Activated naive CD8-positive, alpha-beta T cell treated with anti-CD3 and anti-CD28 coated beads, Interleukin-2, amount 10 ng/mL, durations not matched to agents 7 days and 5 days (primary cell): ENCODE measurements at regions not wholly inside any gene's neighbourhood (a gene's known extent, or its start where the extent isn't known, plus 50 kb on each side); places are given as distances from the start of the nearest gene placed in this dataset.

Experiments used
- ATAC-seq: fragments of 150-1000 bp; cut with Tn5 transposase; one replicate; pipeline ENCODE4 v1.10.0; 2021; ENCODE audit warnings: low read depth, moderate library complexity
- POLR2A ChIA-PET: fragments of 350-600 bp; sonication (Branson Sonifier 250); formaldehyde crosslinking; loops from one replicate; lab custom pipeline; 2021; ENCODE audit warnings: antibody characterized with exemption; lab: Charles Lee
- DNase-seq: peaks from one replicate; pipeline ENCODE4 v3.0.0; 2021
- H3K27ac Mint-ChIP-seq: one replicate; pipeline ENCODE4 v1.8.0; 2022; ENCODE audit warnings: mild to moderate bottlenecking, mixed read lengths
- H3K27me3 Mint-ChIP-seq: one replicate; pipeline ENCODE4 v1.8.0; 2022; ENCODE audit warnings: mild to moderate bottlenecking, moderate library complexity, mixed read lengths
- H3K36me3 Mint-ChIP-seq: one replicate; pipeline ENCODE4 v1.8.0; 2021; ENCODE audit warnings: mild to moderate bottlenecking, mixed read lengths
- H3K4me1 Mint-ChIP-seq: one replicate; pipeline ENCODE4 v1.8.0; 2021; ENCODE audit warnings: mixed read lengths
- H3K4me3 Mint-ChIP-seq: one replicate; pipeline ENCODE4 v1.8.0; 2022; ENCODE audit warnings: mild to moderate bottlenecking, moderate library complexity, mixed read lengths
- H3K9me3 Mint-ChIP-seq: one replicate; pipeline ENCODE4 v1.8.0; 2021; ENCODE audit warnings: mixed read lengths

- H3K4me1 Mint-ChIP-seq, result no peaks in the 10 kb centered on the region
Measured at GRCh38 chr22:47696776-47697175, 934.3 kb downstream of the TBC1D22A start.

GRCh38 chr22:47695176-47695575, 932.7 kb downstream of the TBC1D22A start:
- H3K4me1 Mint-ChIP-seq, result no peaks in the 10 kb centered on the region
- no peaks in the 10 kb centered on the region for H3K36me3 Mint-ChIP-seq
- no peaks in the 10 kb centered on the region for H3K27me3 Mint-ChIP-seq
- H3K9me3 Mint-ChIP-seq, result no peaks in the 10 kb centered on the region
- H3K4me3 Mint-ChIP-seq, result no peak overlapping the region
- DNase-seq (no peak), ATAC-seq (no peak)
- H3K27ac Mint-ChIP-seq, result no peak overlapping the region
- POLR2A ChIA-PET, result no interaction called here

More at GRCh38 chr22:47696776-47697175, 934.3 kb downstream of the TBC1D22A start:
- DNase-seq (no peak), ATAC-seq (no peak)
- no peaks in the 10 kb centered on the region for H3K36me3 Mint-ChIP-seq
- H3K4me3 Mint-ChIP-seq, result no peak overlapping the region
- POLR2A ChIA-PET, result no interaction called here
- H3K9me3 Mint-ChIP-seq, result no peaks in the 10 kb centered on the region
- H3K27me3 Mint-ChIP-seq, result no peaks in the 10 kb centered on the region
- H3K27ac Mint-ChIP-seq, result no peak overlapping the region

GRCh38 chr22:47694536-47695130, 932.2 kb downstream of the TBC1D22A start:
- H3K27me3 Mint-ChIP-seq, result no peaks in the 10 kb centered on the region
- no peak for ATAC-seq
- no peaks in the 10 kb centered on the region for H3K4me1 Mint-ChIP-seq
- no peak overlapping the region for H3K4me3 Mint-ChIP-seq
- no peak overlapping the region for H3K27ac Mint-ChIP-seq
- no peaks in the 10 kb centered on the region for H3K9me3 Mint-ChIP-seq
- POLR2A ChIA-PET, result no interaction called here
- no peaks in the 10 kb centered on the region for H3K36me3 Mint-ChIP-seq
- no peak for DNase-seq

GRCh38 chr22:47693606-47694005, 931.2 kb downstream of the TBC1D22A start:
- H3K4me3 Mint-ChIP-seq, result no peak overlapping the region
- ATAC-seq (no peak), DNase-seq (no peak)
- H3K36me3 Mint-ChIP-seq, result no peaks in the 10 kb centered on the region
- no peak overlapping the region for H3K27ac Mint-ChIP-seq
- POLR2A ChIA-PET, result no interaction called here
- H3K4me1 Mint-ChIP-seq, result no peaks in the 10 kb centered on the region
- no peaks in the 10 kb centered on the region for H3K27me3 Mint-ChIP-seq
- no peaks in the 10 kb centered on the region for H3K9me3 Mint-ChIP-seq

- Mint-ChIP-seq H3K27ac (no peak overlapping the region), H3K36me3 (no peaks in the 10 kb centered on the region), H3K9me3 (no peaks in the 10 kb centered on the region), H3K4me3 (no peak overlapping the region), H3K27me3 (no peaks in the 10 kb centered on the region), H3K4me1 (no peaks in the 10 kb centered on the region)
- DNase-seq (no peak), ATAC-seq (no peak)
- POLR2A ChIA-PET, result no interaction called here
Measured at GRCh38 chr22:47692811-47693210, 930.4 kb downstream of the TBC1D22A start.

GRCh38 chr22:47691152-47691895, 928.9 kb downstream of the TBC1D22A start:
- Mint-ChIP-seq H3K4me3 (no peak overlapping the region), H3K9me3 (peaks cover 2% of the 10 kb centered on the region), H3K4me1 (no peaks in the 10 kb centered on the region), H3K27me3 (no peaks in the 10 kb centered on the region), H3K36me3 (no peaks in the 10 kb centered on the region), H3K27ac (no peak overlapping the region)
- DNase-seq, result no peak
- POLR2A ChIA-PET, result no interaction called here
- no peak for ATAC-seq

GRCh38 chr22:47690586-47690985, 928.1 kb downstream of the TBC1D22A start:
- H3K9me3 Mint-ChIP-seq, result peaks cover 2% of the 10 kb centered on the region
- no peaks in the 10 kb centered on the region for H3K36me3 Mint-ChIP-seq
- H3K27me3 Mint-ChIP-seq, result no peaks in the 10 kb centered on the region
- ATAC-seq (no peak), DNase-seq (no peak)
- no peaks in the 10 kb centered on the region for H3K4me1 Mint-ChIP-seq
- POLR2A ChIA-PET, result no interaction called here
- no peak overlapping the region for H3K4me3 Mint-ChIP-seq
- H3K27ac Mint-ChIP-seq, result no peak overlapping the region

GRCh38 chr22:47690166-47690565, 927.7 kb downstream of the TBC1D22A start:
- Mint-ChIP-seq H3K4me3 (no peak overlapping the region), H3K36me3 (no peaks in the 10 kb centered on the region), H3K27me3 (no peaks in the 10 kb centered on the region), H3K9me3 (peaks cover 2% of the 10 kb centered on the region), H3K4me1 (no peaks in the 10 kb centered on the region), H3K27ac (no peak overlapping the region)
- POLR2A ChIA-PET, result no interaction called here
- DNase-seq (no peak), ATAC-seq (no peak)

GRCh38 chr22:47687776-47688175, 925.3 kb downstream of the TBC1D22A start:
- POLR2A ChIA-PET, result no interaction called here
- ATAC-seq (no peak), DNase-seq (no peak)
- Mint-ChIP-seq H3K4me1 (no peaks in the 10 kb centered on the region), H3K27me3 (peaks cover 2% of the 10 kb centered on the region), H3K9me3 (peaks cover 4% of the 10 kb centered on the region), H3K27ac (no peak overlapping the region), H3K36me3 (no peaks in the 10 kb centered on the region), H3K4me3 (no peak overlapping the region)

- H3K4me3 Mint-ChIP-seq, result no peak overlapping the region
- no peaks in the 10 kb centered on the region for H3K36me3 Mint-ChIP-seq
- no peak for ATAC-seq
- H3K4me1 Mint-ChIP-seq, result no peaks in the 10 kb centered on the region
- peaks cover 4% of the 10 kb centered on the region for H3K9me3 Mint-ChIP-seq
- POLR2A ChIA-PET, result no interaction called here
- no peak overlapping the region for H3K27ac Mint-ChIP-seq
- DNase-seq, result no peak
- H3K27me3 Mint-ChIP-seq, result peaks cover 2% of the 10 kb centered on the region
Measured at GRCh38 chr22:47687346-47687655, 924.9 kb downstream of the TBC1D22A start.

GRCh38 chr22:47686594-47687345, 924.3 kb downstream of the TBC1D22A start:
- Mint-ChIP-seq H3K4me3 (no peak overlapping the region), H3K27ac (no peak overlapping the region), H3K36me3 (no peaks in the 10 kb centered on the region), H3K27me3 (peaks cover 2% of the 10 kb centered on the region), H3K9me3 (peaks cover 4% of the 10 kb centered on the region), H3K4me1 (no peaks in the 10 kb centered on the region)
- POLR2A ChIA-PET, result no interaction called here
- no peak for DNase-seq
- no peak for ATAC-seq

- Mint-ChIP-seq H3K4me1 (no peaks in the 10 kb centered on the region), H3K9me3 (peaks cover 4% of the 10 kb centered on the region), H3K27me3 (peaks cover 2% of the 10 kb centered on the region), H3K36me3 (peaks cover 2% of the 10 kb centered on the region), H3K27ac (no peak overlapping the region), H3K4me3 (no peak overlapping the region)
- POLR2A ChIA-PET, result no interaction called here
- DNase-seq, result no peak
- no peak for ATAC-seq
Measured at GRCh38 chr22:47681411-47682165, 919.1 kb downstream of the TBC1D22A start.

GRCh38 chr22:47678636-47679287, 916.3 kb downstream of the TBC1D22A start:
- Mint-ChIP-seq H3K27ac (no peak overlapping the region), H3K4me3 (no peak overlapping the region), H3K27me3 (no peaks in the 10 kb centered on the region), H3K4me1 (no peaks in the 10 kb centered on the region), H3K36me3 (peaks cover 2% of the 10 kb centered on the region), H3K9me3 (peaks cover 2% of the 10 kb centered on the region)
- DNase-seq (no peak), ATAC-seq (no peak)
- POLR2A ChIA-PET, result no interaction called here
